T follicular helper cell (primary cell): ENCODE measurements at regions not wholly inside any gene's neighbourhood (a gene's known extent, or its start where the extent isn't known, plus 50 kb on each side); places are given as distances from the start of the nearest gene placed in this dataset.
"Not testable (repeated sequence)": the region's sequence is repeated elsewhere in the genome, so short reads cannot be mapped to it uniquely, and the experiment has no call there.

Experiments used
- DNase-seq: peaks from one replicate; pipeline ENCODE4 v3.0.0-alpha.2; 2020; ENCODE audit warnings: low read depth

GRCh38 chr2:72078773-72079172, 68.9 kb downstream of the CYP26B1 start:
- no peak for DNase-seq

GRCh38 chr2:72077702-72078169, 69.9 kb downstream of the CYP26B1 start:
- no peak for DNase-seq

DNA sequence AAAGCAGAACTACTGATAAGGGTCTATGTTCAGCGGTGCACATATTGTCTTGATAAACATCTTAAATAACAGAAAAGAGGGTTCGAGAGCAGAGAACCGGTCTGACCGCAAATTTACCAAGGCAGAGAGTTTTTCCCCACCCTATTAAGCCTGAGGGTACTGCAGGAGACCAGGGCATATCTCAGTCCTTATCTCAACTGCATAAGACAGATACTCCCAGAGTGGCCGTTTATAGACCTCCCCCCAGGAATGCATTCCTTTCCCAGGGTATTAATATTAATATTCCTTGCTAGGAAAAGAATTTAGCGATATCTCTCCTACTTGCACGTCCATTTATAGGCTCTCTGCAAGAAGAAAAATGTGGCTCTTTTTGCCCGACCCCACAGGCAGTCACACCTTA, 74.3 kb downstream of the CYP26B1 start:
- DNase-seq, result not testable (repeated sequence)

DNA sequence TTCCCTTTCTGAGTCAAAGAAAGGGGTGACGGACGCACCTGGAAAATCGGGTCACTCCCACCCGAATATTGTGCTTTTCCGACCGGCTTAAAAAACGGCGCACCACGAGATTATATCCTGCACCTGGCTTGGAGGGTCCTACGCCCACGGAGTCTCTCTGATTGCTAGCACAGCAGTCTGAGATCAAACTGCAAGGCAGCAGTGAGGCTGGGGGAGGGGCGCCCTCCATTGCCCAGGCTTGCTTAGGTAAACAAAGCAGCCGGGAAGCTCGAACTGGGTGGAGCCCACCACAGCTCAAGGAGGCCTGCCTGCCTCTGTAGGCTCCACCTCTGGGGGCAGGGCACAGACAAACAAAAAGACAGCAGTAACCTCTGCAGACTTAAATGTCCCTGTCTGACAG, 83.5 kb downstream of the CYP26B1 start:
- not testable (repeated sequence) for DNase-seq

GRCh38 chr2:72062336-72062735, 85.3 kb downstream of the CYP26B1 start:
- DNase-seq, result no peak

DNA sequence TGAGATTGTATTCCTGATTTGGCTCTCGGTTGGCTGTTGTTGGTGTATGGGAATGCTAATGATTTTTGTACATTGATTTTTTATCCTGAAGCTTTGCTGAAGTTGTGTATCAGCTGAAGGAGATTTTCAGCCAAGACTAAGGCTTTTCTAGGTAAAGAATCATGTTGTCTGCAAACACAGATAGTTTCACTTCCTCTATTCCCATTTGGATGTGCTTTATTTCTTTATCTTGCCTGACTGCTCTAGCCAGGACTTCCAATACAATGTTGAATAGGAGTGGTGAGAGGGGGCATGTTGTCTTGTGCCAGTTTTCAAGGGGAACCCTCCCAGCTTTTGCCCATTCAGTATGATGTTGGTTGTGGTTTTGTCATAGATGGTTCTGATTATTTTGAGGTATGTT, 90.4 kb downstream of the CYP26B1 start:
- no peak for DNase-seq

DNA sequence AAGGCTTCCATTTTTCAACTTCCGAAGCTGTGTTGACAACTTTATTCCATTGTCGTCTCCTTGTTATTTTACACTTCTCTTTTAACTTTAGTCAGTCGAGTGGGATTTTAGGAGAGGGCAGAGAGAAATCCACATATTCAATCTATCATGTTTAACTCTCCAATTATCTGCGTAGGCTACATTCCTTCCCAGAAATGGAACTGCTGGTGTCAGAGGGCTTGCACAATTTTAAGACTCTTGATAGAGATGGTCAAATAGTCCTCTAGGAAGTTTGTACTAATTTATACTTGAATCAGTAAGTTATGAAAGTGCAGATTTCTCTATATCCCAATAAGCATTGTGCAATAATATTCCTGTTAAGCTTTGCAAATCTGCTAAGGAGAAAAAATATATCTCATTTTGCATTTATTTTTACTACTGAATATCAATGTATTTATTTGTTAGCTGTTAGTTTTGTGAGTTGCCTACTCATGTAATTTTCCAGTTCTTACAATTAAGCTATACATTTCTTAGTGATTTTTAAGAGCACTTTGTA, 95.6 kb downstream of the CYP26B1 start:
- DNase-seq, result no peak

DNA sequence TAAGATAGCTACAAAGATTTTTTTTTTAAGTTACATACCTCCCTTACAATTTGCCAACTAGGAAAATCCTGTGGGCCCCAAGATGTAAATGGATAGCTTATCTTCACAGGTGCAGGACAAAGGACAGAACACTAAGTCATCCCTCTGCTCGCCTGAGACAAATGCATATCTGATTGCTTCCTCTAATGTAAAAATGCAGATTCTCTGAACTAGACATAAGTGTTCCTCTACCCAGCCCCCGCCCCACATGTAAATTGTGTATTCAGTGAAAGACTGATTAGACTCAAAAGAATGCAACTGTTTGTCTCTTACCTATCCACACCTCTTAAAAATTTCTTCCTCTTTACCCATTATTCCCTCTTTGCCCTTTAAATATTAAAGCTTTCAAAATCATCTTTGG, 96.5 kb downstream of the CYP26B1 start:
- DNase-seq, result no peak

GRCh38 chr2:72050734-72051133, 96.9 kb downstream of the CYP26B1 start:
- no peak for DNase-seq

DNA sequence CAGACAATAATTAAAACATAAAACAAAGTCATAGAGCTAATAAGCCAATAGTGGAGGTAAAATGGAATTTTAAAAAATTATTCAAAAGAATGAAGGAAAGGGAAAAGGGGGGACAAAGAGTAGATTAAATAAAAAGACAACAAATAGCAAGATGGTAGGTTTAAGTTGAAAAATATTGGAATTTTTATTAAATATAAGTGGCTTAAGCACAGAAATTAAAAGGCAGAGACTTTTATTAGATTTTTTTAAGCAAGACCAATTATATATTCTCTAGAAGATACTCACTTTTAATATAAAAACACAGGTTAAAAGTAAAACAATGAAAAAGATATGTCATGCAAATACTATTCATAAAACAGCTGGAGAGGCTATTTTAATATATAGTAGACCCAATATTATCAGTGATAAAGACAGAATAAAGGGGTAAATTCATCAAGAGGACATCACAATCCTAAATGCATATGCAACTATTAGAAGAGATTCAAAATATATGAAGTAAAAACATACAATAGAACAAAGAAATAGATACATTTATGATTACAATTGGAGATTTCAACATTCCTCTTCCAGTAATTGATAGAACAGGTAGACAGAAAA, 98.7 kb downstream of the CYP26B1 start:
- DNase-seq, result no peak

GRCh38 chr2:72043985-72044384, 103.7 kb downstream of the CYP26B1 start:
- DNase-seq, result no peak

DNA sequence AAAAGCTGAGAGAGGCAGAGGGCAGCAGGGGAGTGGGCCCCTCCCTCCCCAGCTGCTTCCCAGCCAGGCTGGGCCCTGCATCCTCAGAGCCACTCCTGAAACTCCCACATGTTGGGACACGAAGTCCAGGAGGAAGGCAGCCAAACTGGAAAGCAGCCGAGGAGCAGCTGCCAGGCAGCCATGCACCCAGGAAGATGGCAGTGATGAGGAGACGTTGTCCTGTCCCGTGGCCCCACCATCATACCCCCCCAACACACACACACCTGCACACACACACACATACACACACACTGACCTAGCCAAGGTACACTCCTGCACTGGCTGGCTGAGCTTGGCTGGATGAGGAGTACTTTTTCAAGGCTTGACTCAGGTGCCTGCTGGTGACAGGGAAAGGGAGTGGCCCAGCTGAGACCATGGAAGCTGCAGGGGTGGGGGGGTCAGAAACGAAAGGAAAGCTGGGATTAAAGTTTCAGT, 106.0 kb downstream of the CYP26B1 start:
- no peak for DNase-seq

GRCh38 chr2:72040629-72041571, 106.8 kb downstream of the CYP26B1 start:
- no peak for DNase-seq

GRCh38 chr2:72038524-72038923, 109.1 kb downstream of the CYP26B1 start:
- DNase-seq, result no peak

DNA sequence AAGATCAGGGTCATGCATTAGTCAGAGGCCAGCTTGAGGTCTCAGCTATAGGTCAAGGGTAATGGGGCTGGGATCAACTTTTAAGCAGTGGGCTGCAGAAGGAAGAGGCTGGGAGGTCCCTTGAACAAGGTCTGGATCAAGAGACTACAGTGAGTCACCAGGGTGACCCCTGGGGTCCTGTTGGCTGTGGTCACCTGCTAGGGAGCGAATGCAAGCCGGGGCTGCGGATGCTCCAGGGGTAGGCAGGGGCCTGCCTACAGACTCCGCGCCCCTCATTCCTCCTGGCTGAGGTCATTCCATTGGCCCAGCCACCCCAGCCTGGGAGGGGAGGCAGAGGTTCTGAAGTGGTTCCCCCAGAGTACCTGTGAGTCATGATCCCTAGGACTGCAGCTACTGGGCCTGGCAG, 110.4 kb downstream of the CYP26B1 start:
- no peak for DNase-seq

GRCh38 chr2:72036595-72036994, 111.1 kb downstream of the CYP26B1 start:
- no peak for DNase-seq

DNA sequence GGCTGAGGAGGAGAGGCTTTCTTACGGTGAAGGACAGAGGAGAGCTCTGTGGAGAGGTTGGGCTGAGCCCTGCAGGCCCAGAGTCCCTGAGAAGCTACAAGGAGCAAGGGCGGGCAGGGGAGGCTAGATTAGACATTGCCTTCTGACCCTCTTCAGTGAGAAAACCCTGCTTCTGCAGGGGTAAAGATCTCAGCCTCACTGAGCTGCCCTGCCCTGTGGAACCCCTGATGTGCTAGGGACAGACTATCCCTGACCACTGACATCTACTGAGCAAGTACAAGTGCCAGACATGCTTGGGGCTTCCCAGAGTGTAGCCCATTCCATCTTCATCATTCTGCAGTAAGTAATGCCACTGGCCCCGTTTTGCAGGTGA, 111.5 kb downstream of the CYP26B1 start:
- no peak for DNase-seq

DNA sequence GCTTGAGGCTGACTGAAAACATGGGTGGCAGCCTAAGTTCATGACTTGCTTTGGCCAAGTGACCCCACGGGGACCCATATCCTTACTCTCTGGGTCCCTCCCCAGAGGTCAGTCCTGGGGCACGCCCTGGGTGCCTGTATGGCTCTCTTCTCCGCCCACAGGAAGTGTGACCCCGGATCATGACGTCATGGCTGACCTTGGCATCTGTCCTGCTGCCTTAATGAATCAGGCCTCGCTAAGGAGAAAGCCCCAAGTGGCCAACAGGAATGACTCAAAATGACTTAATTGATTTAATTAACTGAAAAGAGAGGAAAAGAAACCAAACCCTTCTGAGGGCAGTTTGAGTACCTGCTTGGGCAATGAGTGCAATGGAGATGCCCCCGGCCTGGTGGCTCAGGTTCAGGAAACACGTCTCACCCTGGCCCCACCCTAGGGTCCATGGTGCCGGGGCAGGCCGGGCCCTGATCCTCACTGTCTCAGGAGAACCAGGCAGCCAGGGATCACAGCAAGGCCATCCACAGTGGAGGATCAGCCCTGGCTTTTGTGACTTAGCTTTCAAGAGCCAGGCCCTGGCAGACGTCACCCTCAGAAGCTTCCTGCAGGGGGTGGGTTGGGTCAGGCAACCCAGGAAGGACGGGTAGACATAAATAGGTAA, 112.0 kb downstream of the CYP26B1 start:
- no peak for DNase-seq

GRCh38 chr2:72034353-72035095, 113.1 kb downstream of the CYP26B1 start:
- DNase-seq, result no peak

GRCh38 chr2:72033636-72034035, 114.0 kb downstream of the CYP26B1 start:
- DNase-seq, result no peak

- DNase-seq, result no peak
Measured at GRCh38 chr2:72032481-72033041, 115.1 kb downstream of the CYP26B1 start.
